ENCODE measurements at regions not wholly inside any gene's neighbourhood (a gene's known extent, or its start where the extent isn't known, plus 50 kb on each side); places are given as distances from the start of the nearest gene placed in this dataset.

GRCh38 chr10:91343010-91343409, 67.1 kb upstream of the HECTD2 start:
- ATAC-seq (no peak), FAIRE-seq (no peak), DNase-seq (ENCODE audit: extremely low read depth in 1 of 4, low spot score in 3 of 4) (no peak)
- no TSS peak for BruUV-seq (replicated peaks)
- Histone ChIP-seq H3K4me1 (replicated peaks in 1 of 2; ENCODE audit: control insufficient read depth in 2 of 2, insufficient read depth in 2 of 2, low read length in 2 of 2) (no peaks in the 10 kb centered on the region; a peak in 1 of 5 replicates), H3K4me3 (no peak overlapping the region), H3K27me3 (ENCODE audit: control insufficient read depth in 2 of 2, insufficient read depth in 2 of 2, low read length in 2 of 2) (no peaks in the 10 kb centered on the region), H3K9ac (ENCODE audit: insufficient read depth in 1 of 2, low read depth in 2 of 2, low read length in 2 of 2) (no peak overlapping the region), H3K27ac (ENCODE audit: extremely low read depth, low read depth, low read length) (no peak overlapping the region), H3K4me2 (ENCODE audit: insufficient read depth, low read length) (no peak overlapping the region), H3K79me2 (ENCODE audit: control insufficient read depth, insufficient read depth, low read length) (no peaks in the 10 kb centered on the region), H3K36me3 (ENCODE audit: control insufficient read depth, insufficient read depth, low read length) (no peaks in the 10 kb centered on the region), H3K9me3 (replicated peaks; ENCODE audit: control insufficient read depth, insufficient read depth, low read depth, low read length) (no peaks in the 10 kb centered on the region), H3K9me1 (ENCODE audit: control insufficient read depth, insufficient read depth, low read length) (no peaks in the 10 kb centered on the region), H4K20me1 (replicated peaks; ENCODE audit: control insufficient read depth, insufficient read depth, low read length) (no peaks in the 10 kb centered on the region), H2AFZ (ENCODE audit: low read depth, low read length) (no peak overlapping the region)
- intact Hi-C loops (cut with micrococcal nuclease), result no loop called here
- POLR2A ChIA-PET, result no interaction called here
- TF ChIP-seq ZNF57 (CRISPR knock-in tag; IDR thresholded peaks at IDR 0.05) (no peak), CBFA2T3 (IDR thresholded peaks at IDR 0.05) (no peak), FOXP4 (CRISPR knock-in tag; IDR thresholded peaks at IDR 0.05; ENCODE audit: borderline replicate concordance) (no peak), ILK (tag; IDR thresholded peaks at IDR 0.05; ENCODE audit: borderline replicate concordance, low read depth) (no peak), RBM39 (optimal IDR thresholded peaks at IDR 0.05; ENCODE audit: low read depth, low read length) (no peak), ARID4B (CRISPR knock-in tag; IDR thresholded peaks at IDR 0.05) (no peak), RUNX1 (IDR thresholded peaks at IDR 0.05; ENCODE audit: low read depth) (no peak), SNRNP70 (optimal IDR thresholded peaks at IDR 0.05; ENCODE audit: low read depth, low read length) (no peak), ZNF512 (tag; IDR thresholded peaks at IDR 0.05) (no peak)
- CTCF ChIA-PET (ENCODE audit: low intra/inter-chr PET ratio), result no interaction called here
- 0% methylated on average over 1 of the region's 1 CpG for WGBS (ENCODE audit: insufficient coverage, low coverage, missing lambda C conversion rate)
- in situ Hi-C loops (cut with MboI), result no loop called here
